ENCODE measurements at regions not wholly inside any gene's neighbourhood (a gene's known extent, or its start where the extent isn't known, plus 50 kb on each side); places are given as distances from the start of the nearest gene placed in this dataset.

DNA sequence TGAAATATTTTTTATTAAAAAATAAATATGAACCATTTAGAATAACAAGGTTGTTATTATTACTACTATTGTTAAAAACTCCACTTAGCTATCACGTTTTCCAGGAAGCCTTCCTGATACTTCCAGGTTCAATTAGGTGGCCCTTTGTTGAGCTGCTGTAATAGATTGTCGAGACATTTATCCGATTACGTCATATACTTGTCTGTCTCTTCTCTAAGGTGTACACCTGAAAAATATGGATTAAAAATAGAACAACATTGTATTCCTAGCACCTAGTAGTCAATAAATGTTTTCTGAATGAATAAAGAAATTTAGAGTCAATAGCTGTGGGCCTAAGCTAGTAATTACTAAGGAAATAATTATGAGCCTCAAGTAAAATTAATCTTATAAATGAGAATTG is 359.6 kb downstream of the RNF144B start:
- TF ChIP-seq, protein P1, sequence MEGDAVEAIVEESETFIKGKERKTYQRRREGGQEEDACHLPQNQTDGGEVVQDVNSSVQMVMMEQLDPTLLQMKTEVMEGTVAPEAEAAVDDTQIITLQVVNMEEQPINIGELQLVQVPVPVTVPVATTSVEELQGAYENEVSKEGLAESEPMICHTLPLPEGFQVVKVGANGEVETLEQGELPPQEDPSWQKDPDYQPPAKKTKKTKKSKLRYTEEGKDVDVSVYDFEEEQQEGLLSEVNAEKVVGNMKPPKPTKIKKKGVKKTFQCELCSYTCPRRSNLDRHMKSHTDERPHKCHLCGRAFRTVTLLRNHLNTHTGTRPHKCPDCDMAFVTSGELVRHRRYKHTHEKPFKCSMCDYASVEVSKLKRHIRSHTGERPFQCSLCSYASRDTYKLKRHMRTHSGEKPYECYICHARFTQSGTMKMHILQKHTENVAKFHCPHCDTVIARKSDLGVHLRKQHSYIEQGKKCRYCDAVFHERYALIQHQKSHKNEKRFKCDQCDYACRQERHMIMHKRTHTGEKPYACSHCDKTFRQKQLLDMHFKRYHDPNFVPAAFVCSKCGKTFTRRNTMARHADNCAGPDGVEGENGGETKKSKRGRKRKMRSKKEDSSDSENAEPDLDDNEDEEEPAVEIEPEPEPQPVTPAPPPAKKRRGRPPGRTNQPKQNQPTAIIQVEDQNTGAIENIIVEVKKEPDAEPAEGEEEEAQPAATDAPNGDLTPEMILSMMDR (IDR thresholded peaks at IDR 0.05; ENCODE audit: control extremely low read depth, extremely low read depth, low read depth, missing control alignments), result no peak
- ChIA-PET POLR2A (no interaction called here), CTCF (no interaction called here)
- DNase-seq (ENCODE audit: extremely low spot score), result no peak

DNA sequence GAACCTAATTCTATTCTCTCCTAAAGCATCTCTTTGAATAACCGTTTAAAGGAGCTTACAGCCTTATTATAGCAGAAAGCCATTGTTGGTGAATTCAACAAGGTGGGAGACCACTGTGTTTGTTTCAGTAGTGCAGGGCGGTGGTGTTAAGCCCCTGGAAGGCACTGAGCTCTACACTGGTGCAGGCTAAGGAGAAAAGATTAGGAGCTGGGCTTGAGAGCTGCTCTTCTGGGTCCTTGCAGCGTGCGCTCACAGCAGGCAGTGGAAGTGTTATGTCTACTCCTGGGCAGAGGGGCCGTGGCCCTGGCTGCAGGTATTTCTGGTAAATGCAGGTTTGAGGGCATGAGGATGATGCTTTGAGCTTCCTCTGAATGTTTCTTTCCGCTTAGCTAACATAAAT is 361.2 kb downstream of the RNF144B start:
- TF ChIP-seq, protein P1 (IDR thresholded peaks at IDR 0.05; ENCODE audit: control extremely low read depth, extremely low read depth, low read depth, missing control alignments), result no peak
- ChIA-PET CTCF (interaction anchor here (1.2 to 1.7 kb wide), 2 partner anchors 10 to 15 kb away, joined by 3 to 5 read pairs; no protein-coding TSS in a partner anchor), POLR2A (no interaction called here)
- no peak for DNase-seq (ENCODE audit: extremely low spot score)

DNA sequence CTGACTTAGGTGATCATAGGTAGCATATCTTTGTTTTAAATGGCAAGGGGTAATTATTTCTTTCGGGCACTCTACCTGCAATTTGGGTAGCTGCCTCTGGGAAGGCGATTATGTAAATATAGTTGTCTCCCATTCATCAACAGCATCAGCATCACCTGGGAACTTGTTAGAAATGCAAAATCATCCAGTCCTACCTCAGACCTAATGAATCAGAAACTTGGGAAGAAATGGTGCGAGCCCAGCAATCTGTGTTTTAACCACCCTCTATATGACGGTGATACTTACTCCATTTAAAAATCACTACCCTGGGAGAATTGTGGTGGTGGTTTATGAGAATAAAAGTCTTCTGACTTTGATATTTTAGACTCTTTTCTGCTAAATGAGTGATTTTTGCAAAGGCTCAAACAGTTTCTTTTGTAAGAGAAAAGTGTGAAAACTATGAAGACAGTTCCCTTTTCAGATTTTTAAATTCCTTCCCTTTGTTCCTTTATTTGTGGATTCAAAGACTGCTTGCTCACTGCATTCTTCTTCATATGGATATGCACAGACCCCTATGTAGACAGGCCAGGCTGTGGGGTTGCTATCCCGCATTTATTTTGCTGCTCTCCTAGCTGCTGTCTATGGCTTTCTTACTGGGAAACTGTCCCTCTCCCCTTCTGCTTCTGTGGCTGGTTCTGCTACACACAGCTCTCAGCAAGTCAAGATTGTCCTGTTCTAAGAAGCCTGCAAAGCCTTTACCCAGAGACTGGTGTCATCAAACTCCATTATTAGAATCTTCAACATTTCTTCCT is 365.3 kb downstream of the RNF144B start:
- TF ChIP-seq, protein P1 (IDR thresholded peaks at IDR 0.05; ENCODE audit: control extremely low read depth, extremely low read depth, low read depth, missing control alignments), result no peak
- no peak for DNase-seq (ENCODE audit: extremely low spot score)
- ChIA-PET CTCF (no interaction called here), POLR2A (no interaction called here)

DNA sequence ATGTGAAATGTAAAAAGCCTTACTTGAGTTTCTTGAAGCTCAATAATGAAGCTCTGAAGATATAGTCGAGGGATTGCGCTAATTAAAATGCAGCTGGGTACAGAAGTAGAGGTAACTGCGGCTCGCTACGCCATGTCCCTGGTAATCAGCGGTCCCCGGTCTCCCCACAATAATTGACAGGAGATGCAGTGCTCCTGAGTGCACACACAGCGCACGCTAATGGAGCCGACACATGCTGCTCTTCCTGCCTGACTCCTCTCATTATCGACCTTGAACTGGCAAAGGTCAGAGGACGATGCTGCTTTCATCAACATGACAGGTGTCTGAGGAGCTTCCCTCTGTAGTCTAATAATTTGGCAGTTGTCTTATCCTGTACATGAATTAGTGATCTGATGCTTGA is 365.9 kb downstream of the RNF144B start:
- no peak for DNase-seq (ENCODE audit: extremely low spot score)
- TF ChIP-seq, protein P1 (IDR thresholded peaks at IDR 0.05; ENCODE audit: control extremely low read depth, extremely low read depth, low read depth, missing control alignments), result no peak
- POLR2A ChIA-PET, result no interaction called here
- CTCF ChIA-PET, result no interaction called here

DNA sequence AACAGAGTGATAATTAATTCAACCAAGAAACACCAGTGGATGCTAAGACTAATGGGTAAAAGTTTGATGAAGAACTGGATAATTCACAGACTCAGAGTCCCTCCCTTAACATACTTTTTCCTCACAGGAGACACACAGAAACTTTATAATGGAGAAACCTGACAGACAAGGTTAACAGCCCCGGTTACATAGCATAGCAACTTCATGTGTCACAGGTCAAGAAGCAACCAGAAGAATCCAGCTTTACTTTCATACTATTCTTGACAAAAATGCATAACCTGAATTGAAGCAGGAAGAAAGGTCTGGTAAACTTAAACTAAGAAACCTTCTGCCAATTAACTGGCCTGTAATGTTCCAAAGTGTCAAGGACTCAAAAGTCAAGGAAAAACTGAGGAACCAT is 375.9 kb downstream of the RNF144B start:
- TF ChIP-seq, protein P1 (IDR thresholded peaks at IDR 0.05; ENCODE audit: control extremely low read depth, extremely low read depth, low read depth, missing control alignments), result no peak
- POLR2A ChIA-PET, result no interaction called here

DNA sequence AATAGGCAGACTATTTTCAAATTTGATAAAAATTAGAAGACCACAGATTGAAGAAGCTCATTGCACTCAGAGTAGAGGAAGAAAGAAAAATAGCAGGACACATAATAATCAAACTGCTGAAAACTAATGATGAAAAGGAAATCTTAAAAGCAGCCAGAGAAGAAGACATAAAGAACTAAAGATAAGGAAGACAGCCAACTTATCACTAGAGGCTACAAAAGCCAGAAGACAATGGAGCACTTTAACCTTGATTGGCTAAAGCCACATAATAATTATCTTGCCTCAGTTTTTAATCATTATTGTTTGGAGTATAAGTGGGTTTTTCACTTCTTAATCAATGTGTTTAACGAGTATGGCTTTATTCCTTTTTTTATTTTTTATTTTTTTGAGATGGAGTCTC is 397.6 kb downstream of the RNF144B start:
- ChIA-PET POLR2A (no interaction called here), CTCF (no interaction called here)
- no peak for DNase-seq (ENCODE audit: extremely low spot score)
- TF ChIP-seq, protein P1 (IDR thresholded peaks at IDR 0.05; ENCODE audit: control extremely low read depth, extremely low read depth, low read depth, missing control alignments), result no peak

More for the DNA sequence above, 375.9 kb downstream of the RNF144B start:
- DNase-seq (ENCODE audit: extremely low spot score), result no peak
- CTCF ChIA-PET, result interaction anchor here (1.8 kb wide), 1 partner anchor 15 kb away, joined by 5 read pairs; no protein-coding TSS in a partner anchor
